ENCODE measurements at regions not wholly inside any gene's neighbourhood (a gene's known extent, or its start where the extent isn't known, plus 50 kb on each side); places are given as distances from the start of the nearest gene placed in this dataset.

GRCh38 chr1:99474350-99474893, 171.5 kb upstream of the PALMD start:
- H3K23ac ChIP-seq (ENCODE audit: low read length in 2 of 2) = no peak overlapping the region
- no peak overlapping the region for H2BK12ac ChIP-seq (ENCODE audit: low read length in 2 of 2)
- no peak overlapping the region for H3K4me2 ChIP-seq (ENCODE audit: low read length, poor library complexity, severe bottlenecking)
- no peak overlapping the region for H3K27ac ChIP-seq (ENCODE audit: low read length, poor library complexity, severe bottlenecking)
- no peaks in the 10 kb centered on the region for H3K36me3 ChIP-seq (ENCODE audit: control insufficient read depth in 1 of 2, insufficient read depth in 2 of 2, low read depth in 1 of 2, low read length in 2 of 2)
- DNase-seq = no peak
- no peak overlapping the region for H3K14ac ChIP-seq (ENCODE audit: low read length in 2 of 2)
- no peak overlapping the region for H3K4ac ChIP-seq (ENCODE audit: low read depth in 1 of 2, low read length in 2 of 2)
- WGBS = no CpG with 5 or more reads among the region's 1 CpG
- no peak overlapping the region for H2AFZ ChIP-seq (ENCODE audit: low read depth, low read length)
- H3K4me1 ChIP-seq (ENCODE audit: control insufficient read depth, insufficient read depth, low read depth, low read length) = no peaks in the 10 kb centered on the region
- H2BK5ac ChIP-seq (ENCODE audit: low read depth, low read length, poor library complexity, severe bottlenecking) = no peak overlapping the region
- H4K91ac ChIP-seq (ENCODE audit: low read length) = no peak overlapping the region
- H2AK5ac ChIP-seq (ENCODE audit: low read length, severe bottlenecking) = no peak overlapping the region
- H2BK120ac ChIP-seq (ENCODE audit: low read depth, low read length) = no peak overlapping the region
- H4K8ac ChIP-seq (ENCODE audit: low read length) = no peak overlapping the region
- H3K9me3 ChIP-seq (ENCODE audit: control insufficient read depth, low read length) = no peaks in the 10 kb centered on the region
- H3K18ac ChIP-seq (ENCODE audit: low read depth in 1 of 2, low read length in 2 of 2) = no peak overlapping the region
- H3K4me3 ChIP-seq (ENCODE audit: insufficient read depth in 1 of 2, low read depth in 1 of 2, low read length in 2 of 2) = no peak overlapping the region
- H3K27me3 ChIP-seq (ENCODE audit: control insufficient read depth in 1 of 2, insufficient read depth in 1 of 2, low read length in 2 of 2) = no peaks in the 10 kb centered on the region
- no peak overlapping the region for H2BK15ac ChIP-seq (ENCODE audit: low read depth, poor library complexity, severe bottlenecking)
- no peaks in the 10 kb centered on the region for H3K79me1 ChIP-seq (replicated peaks; ENCODE audit: low read length, poor library complexity, severe bottlenecking)
- no peak overlapping the region for H3K9ac ChIP-seq (ENCODE audit: low read length)

- Histone ChIP-seq H2AK5ac (ENCODE audit: low read length, severe bottlenecking) (no peak overlapping the region), H3K9ac (ENCODE audit: low read length) (no peak overlapping the region), H2BK15ac (ENCODE audit: low read depth, poor library complexity, severe bottlenecking) (no peak overlapping the region), H4K91ac (ENCODE audit: low read length) (no peak overlapping the region), H3K36me3 (ENCODE audit: control insufficient read depth in 1 of 2, insufficient read depth in 2 of 2, low read depth in 1 of 2, low read length in 2 of 2) (no peaks in the 10 kb centered on the region), H3K27ac (ENCODE audit: low read length, poor library complexity, severe bottlenecking) (no peak overlapping the region), H3K9me3 (ENCODE audit: control insufficient read depth, low read length) (no peaks in the 10 kb centered on the region), H3K4ac (ENCODE audit: low read depth in 1 of 2, low read length in 2 of 2) (no peak overlapping the region), H2AFZ (ENCODE audit: low read depth, low read length) (no peak overlapping the region), H3K27me3 (ENCODE audit: control insufficient read depth in 1 of 2, insufficient read depth in 1 of 2, low read length in 2 of 2) (no peaks in the 10 kb centered on the region), H3K18ac (ENCODE audit: low read depth in 1 of 2, low read length in 2 of 2) (no peak overlapping the region), H3K14ac (ENCODE audit: low read length in 2 of 2) (no peak overlapping the region), H3K4me3 (ENCODE audit: insufficient read depth in 1 of 2, low read depth in 1 of 2, low read length in 2 of 2) (no peak overlapping the region), H2BK5ac (ENCODE audit: low read depth, low read length, poor library complexity, severe bottlenecking) (no peak overlapping the region), H3K4me2 (ENCODE audit: low read length, poor library complexity, severe bottlenecking) (no peak overlapping the region), H2BK12ac (ENCODE audit: low read length in 2 of 2) (no peak overlapping the region), H3K79me1 (replicated peaks; ENCODE audit: low read length, poor library complexity, severe bottlenecking) (no peaks in the 10 kb centered on the region), H4K8ac (ENCODE audit: low read length) (no peak overlapping the region), H3K23ac (ENCODE audit: low read length in 2 of 2) (no peak overlapping the region), H3K4me1 (ENCODE audit: control insufficient read depth, insufficient read depth, low read depth, low read length) (no peaks in the 10 kb centered on the region), H2BK120ac (ENCODE audit: low read depth, low read length) (no peak overlapping the region)
- 88% methylated on average over 2 of the region's 3 CpGs for WGBS
- no peak for DNase-seq
Measured at GRCh38 chr1:99476058-99476457, 169.9 kb upstream of the PALMD start.

- no peak overlapping the region for H4K91ac ChIP-seq (ENCODE audit: low read length)
- H3K4ac ChIP-seq (ENCODE audit: low read depth in 1 of 2, low read length in 2 of 2) = no peak overlapping the region
- no peaks in the 10 kb centered on the region for H3K27me3 ChIP-seq (ENCODE audit: control insufficient read depth in 1 of 2, insufficient read depth in 1 of 2, low read length in 2 of 2)
- no peak overlapping the region for H2BK15ac ChIP-seq (ENCODE audit: low read depth, poor library complexity, severe bottlenecking)
- no peak overlapping the region for H2AFZ ChIP-seq (ENCODE audit: low read depth, low read length)
- H3K36me3 ChIP-seq (ENCODE audit: control insufficient read depth in 1 of 2, insufficient read depth in 2 of 2, low read depth in 1 of 2, low read length in 2 of 2) = no peaks in the 10 kb centered on the region
- H3K79me1 ChIP-seq (replicated peaks; ENCODE audit: low read length, poor library complexity, severe bottlenecking) = no peaks in the 10 kb centered on the region
- no peak overlapping the region for H2AK5ac ChIP-seq (ENCODE audit: low read length, severe bottlenecking)
- H2BK120ac ChIP-seq (ENCODE audit: low read depth, low read length) = no peak overlapping the region
- no peak overlapping the region for H3K4me3 ChIP-seq (ENCODE audit: insufficient read depth in 1 of 2, low read depth in 1 of 2, low read length in 2 of 2)
- H2BK5ac ChIP-seq (ENCODE audit: low read depth, low read length, poor library complexity, severe bottlenecking) = no peak overlapping the region
- no peak overlapping the region for H3K23ac ChIP-seq (ENCODE audit: low read length in 2 of 2)
- H3K18ac ChIP-seq (ENCODE audit: low read depth in 1 of 2, low read length in 2 of 2) = no peak overlapping the region
- no peak overlapping the region for H4K8ac ChIP-seq (ENCODE audit: low read length)
- no peak overlapping the region for H3K4me2 ChIP-seq (ENCODE audit: low read length, poor library complexity, severe bottlenecking)
- H3K14ac ChIP-seq (ENCODE audit: low read length in 2 of 2) = no peak overlapping the region
- no peaks in the 10 kb centered on the region for H3K9me3 ChIP-seq (ENCODE audit: control insufficient read depth, low read length)
- H2BK12ac ChIP-seq (ENCODE audit: low read length in 2 of 2) = no peak overlapping the region
- H3K9ac ChIP-seq (ENCODE audit: low read length) = no peak overlapping the region
- no peaks in the 10 kb centered on the region for H3K4me1 ChIP-seq (ENCODE audit: control insufficient read depth, insufficient read depth, low read depth, low read length)
- DNase-seq = peak; percentile 60
- H3K27ac ChIP-seq (ENCODE audit: low read length, poor library complexity, severe bottlenecking) = no peak overlapping the region
Measured at GRCh38 chr1:99481391-99481996, 164.4 kb upstream of the PALMD start.

- H2BK12ac ChIP-seq (ENCODE audit: low read length in 2 of 2) = no peak overlapping the region
- H3K23ac ChIP-seq (ENCODE audit: low read length in 2 of 2) = no peak overlapping the region
- no peak overlapping the region for H2BK120ac ChIP-seq (ENCODE audit: low read depth, low read length)
- H3K4ac ChIP-seq (ENCODE audit: low read depth in 1 of 2, low read length in 2 of 2) = no peak overlapping the region
- no peak overlapping the region for H3K4me3 ChIP-seq (ENCODE audit: insufficient read depth in 1 of 2, low read depth in 1 of 2, low read length in 2 of 2)
- WGBS = 82% methylated on average over 1 of the region's 2 CpGs
- no peak overlapping the region for H3K9ac ChIP-seq (ENCODE audit: low read length)
- H3K4me2 ChIP-seq (ENCODE audit: low read length, poor library complexity, severe bottlenecking) = no peak overlapping the region
- no peaks in the 10 kb centered on the region for H3K27me3 ChIP-seq (ENCODE audit: control insufficient read depth in 1 of 2, insufficient read depth in 1 of 2, low read length in 2 of 2)
- H2BK15ac ChIP-seq (ENCODE audit: low read depth, poor library complexity, severe bottlenecking) = no peak overlapping the region
- H3K27ac ChIP-seq (ENCODE audit: low read length, poor library complexity, severe bottlenecking) = no peak overlapping the region
- no peak overlapping the region for H2AK5ac ChIP-seq (ENCODE audit: low read length, severe bottlenecking)
- H3K9me3 ChIP-seq (ENCODE audit: control insufficient read depth, low read length) = no peaks in the 10 kb centered on the region
- no peak for DNase-seq
- no peak overlapping the region for H4K91ac ChIP-seq (ENCODE audit: low read length)
- no peaks in the 10 kb centered on the region for H3K4me1 ChIP-seq (ENCODE audit: control insufficient read depth, insufficient read depth, low read depth, low read length)
- H3K18ac ChIP-seq (ENCODE audit: low read depth in 1 of 2, low read length in 2 of 2) = no peak overlapping the region
- H3K14ac ChIP-seq (ENCODE audit: low read length in 2 of 2) = no peak overlapping the region
- H3K36me3 ChIP-seq (ENCODE audit: control insufficient read depth in 1 of 2, insufficient read depth in 2 of 2, low read depth in 1 of 2, low read length in 2 of 2) = no peaks in the 10 kb centered on the region
- no peaks in the 10 kb centered on the region for H3K79me1 ChIP-seq (replicated peaks; ENCODE audit: low read length, poor library complexity, severe bottlenecking)
- no peak overlapping the region for H2AFZ ChIP-seq (ENCODE audit: low read depth, low read length)
- H2BK5ac ChIP-seq (ENCODE audit: low read depth, low read length, poor library complexity, severe bottlenecking) = no peak overlapping the region
- H4K8ac ChIP-seq (ENCODE audit: low read length) = peak overlapping the region; percentile 49
Measured at GRCh38 chr1:99482286-99482685, 163.6 kb upstream of the PALMD start.
